Urinary bladder (tissue), 3 donors: ENCODE measurements at regions not wholly inside any gene's neighbourhood (a gene's known extent, or its start where the extent isn't known, plus 50 kb on each side); places are given as distances from the start of the nearest gene placed in this dataset.
"Not testable (repeated sequence)": the region's sequence is repeated elsewhere in the genome, so short reads cannot be mapped to it uniquely, and the experiment has no call there.

ENCODE experiments used
- DNase-seq: peaks from one replicate; pipeline ENCODE4 v3.0.0-alpha.2; 2015; ENCODE audit errors: extremely low spot score
- H3K27ac ChIP-seq: one replicate; pipeline ENCODE4 v1.5.1; 2013; ENCODE audit warnings: low read depth, mild to moderate bottlenecking, moderate library complexity
- H3K36me3 ChIP-seq: one replicate; pipeline ENCODE4 v1.6.1; 2013; ENCODE audit warnings: mild to moderate bottlenecking, moderate library complexity; ENCODE audit not compliant: insufficient read depth
- H3K4me1 ChIP-seq: one replicate; pipeline ENCODE4 v1.6.1; 2013; ENCODE audit warnings: mild to moderate bottlenecking, moderate library complexity; ENCODE audit not compliant: insufficient read depth
- H3K4me3 ChIP-seq: one replicate; pipeline ENCODE4 v1.5.1; 2013; ENCODE audit warnings: low read depth, low read length
- WGBS: extraction: QIAGEN DNeasy Blood & Tissue Kit; methylation state at CpG from one replicate; pipeline ENCODE4 v1.1.7; 2013; 5-methylcytosine and 5-hydroxymethylcytosine counted together
- donor health status: healthy with polysubstance abuse.
- donor health status: healthy.

GRCh38 chr9:108412755-108413154 is 443.0 kb downstream of the ACTL7B start:
- no peak overlapping the region for H3K4me3 ChIP-seq
- H3K4me1 ChIP-seq = no peaks in the 10 kb centered on the region
- 74% methylated on average over 4 of the region's 4 CpGs for WGBS
- no peak for DNase-seq
- no peaks in the 10 kb centered on the region for H3K36me3 ChIP-seq
- no peak overlapping the region for H3K27ac ChIP-seq

- Histone ChIP-seq H3K27ac (no peak overlapping the region), H3K4me1 (no peaks in the 10 kb centered on the region), H3K36me3 (no peaks in the 10 kb centered on the region), H3K4me3 (no peak overlapping the region)
- DNase-seq = no peak
- WGBS = 65% methylated on average over 1 of the region's 1 CpG
Measured at GRCh38 chr9:108411632-108412031, 444.2 kb downstream of the ACTL7B start.

GRCh38 chr9:108410161-108410560 is 445.6 kb downstream of the ACTL7B start:
- Histone ChIP-seq H3K36me3 (no peaks in the 10 kb centered on the region), H3K4me3 (no peak overlapping the region), H3K27ac (no peak overlapping the region), H3K4me1 (no peaks in the 10 kb centered on the region)
- 90% methylated on average over 1 of the region's 1 CpG for WGBS
- no peak for DNase-seq

- no peak overlapping the region for H3K4me3 ChIP-seq
- no peak for DNase-seq
- H3K4me1 ChIP-seq = no peaks in the 10 kb centered on the region
- no peaks in the 10 kb centered on the region for H3K36me3 ChIP-seq
- no peak overlapping the region for H3K27ac ChIP-seq
Measured at GRCh38 chr9:108400297-108400696, 455.5 kb downstream of the ACTL7B start.

- Histone ChIP-seq H3K4me3 (no peak overlapping the region), H3K27ac (no peak overlapping the region), H3K4me1 (no peaks in the 10 kb centered on the region), H3K36me3 (no peaks in the 10 kb centered on the region)
- 77% methylated on average over 2 of the region's 2 CpGs for WGBS
- no peak for DNase-seq
Measured at GRCh38 chr9:108399851-108400250, 455.9 kb downstream of the ACTL7B start.

GRCh38 chr9:108397286-108397685 is 458.5 kb downstream of the ACTL7B start:
- Histone ChIP-seq H3K27ac (no peak overlapping the region), H3K4me1 (no peaks in the 10 kb centered on the region), H3K36me3 (no peaks in the 10 kb centered on the region), H3K4me3 (no peak overlapping the region)
- DNase-seq = no peak

GRCh38 chr9:108396611-108397010 is 459.2 kb downstream of the ACTL7B start:
- Histone ChIP-seq H3K4me1 (no peaks in the 10 kb centered on the region), H3K4me3 (no peak overlapping the region), H3K27ac (no peak overlapping the region), H3K36me3 (no peaks in the 10 kb centered on the region)
- DNase-seq = no peak

GRCh38 chr9:108396193-108396592 is 459.6 kb downstream of the ACTL7B start:
- Histone ChIP-seq H3K4me1 (no peaks in the 10 kb centered on the region), H3K36me3 (no peaks in the 10 kb centered on the region)
- 70% methylated on average over 4 of the region's 4 CpGs for WGBS

GRCh38 chr9:108395421-108395820 is 460.4 kb downstream of the ACTL7B start:
- WGBS = 89% methylated on average over 4 of the region's 4 CpGs
- H3K4me3 ChIP-seq = no peak overlapping the region
- H3K4me1 ChIP-seq = no peaks in the 10 kb centered on the region

More at GRCh38 chr9:108396193-108396592, 459.6 kb downstream of the ACTL7B start:
- no peak overlapping the region for H3K27ac ChIP-seq
- no peak overlapping the region for H3K4me3 ChIP-seq
- no peak for DNase-seq

GRCh38 chr9:108394726-108395125 is 461.1 kb downstream of the ACTL7B start:
- H3K4me1 ChIP-seq = no peaks in the 10 kb centered on the region
- H3K27ac ChIP-seq = no peak overlapping the region
- DNase-seq = no peak
- H3K4me3 ChIP-seq = no peak overlapping the region
- 95% methylated on average over 13 of the region's 13 CpGs for WGBS
- H3K36me3 ChIP-seq = no peaks in the 10 kb centered on the region

More at GRCh38 chr9:108395421-108395820, 460.4 kb downstream of the ACTL7B start:
- no peak for DNase-seq
- no peak overlapping the region for H3K27ac ChIP-seq
- H3K36me3 ChIP-seq = no peaks in the 10 kb centered on the region

- not testable (repeated sequence) for H3K27ac ChIP-seq, H3K4me3 ChIP-seq, H3K36me3 ChIP-seq, H3K4me1 ChIP-seq, DNase-seq
- 97% methylated on average over 31 of the region's 31 CpGs for WGBS
Measured at GRCh38 chr9:108393481-108394001, 462.2 kb downstream of the ACTL7B start.

GRCh38 chr9:108392877-108393276 is 462.9 kb downstream of the ACTL7B start:
- no peak overlapping the region for H3K4me3 ChIP-seq
- WGBS = 94% methylated on average over 1 of the region's 1 CpG
- no peaks in the 10 kb centered on the region for H3K36me3 ChIP-seq
- DNase-seq = no peak
- H3K27ac ChIP-seq = no peak overlapping the region
- no peaks in the 10 kb centered on the region for H3K4me1 ChIP-seq

GRCh38 chr9:108389056-108389455 is 466.7 kb downstream of the ACTL7B start:
- Histone ChIP-seq H3K4me3 (no peak overlapping the region), H3K27ac (no peak overlapping the region), H3K36me3 (no peaks in the 10 kb centered on the region), H3K4me1 (no peaks in the 10 kb centered on the region)
- DNase-seq = no peak
- 95% methylated on average over 1 of the region's 1 CpG for WGBS

- WGBS = 39% methylated on average over 1 of the region's 1 CpG
- no peaks in the 10 kb centered on the region for H3K36me3 ChIP-seq
- H3K4me1 ChIP-seq = no peaks in the 10 kb centered on the region
- no peak overlapping the region for H3K4me3 ChIP-seq
- DNase-seq = peak; percentile 28
- no peak overlapping the region for H3K27ac ChIP-seq
Measured at GRCh38 chr9:108386859-108387384, 468.9 kb downstream of the ACTL7B start.

GRCh38 chr9:108386032-108386431 is 469.8 kb downstream of the ACTL7B start:
- Histone ChIP-seq H3K4me1 (no peaks in the 10 kb centered on the region), H3K4me3 (no peak overlapping the region), H3K36me3 (no peaks in the 10 kb centered on the region), H3K27ac (no peak overlapping the region)
- DNase-seq = no peak
- WGBS = 86% methylated on average over 2 of the region's 2 CpGs
